Ovary (tissue), 3 donors: ENCODE measurements at regions not wholly inside any gene's neighbourhood (a gene's known extent, or its start where the extent isn't known, plus 50 kb on each side); places are given as distances from the start of the nearest gene placed in this dataset.

Source experiments
- CTCF ChIP-seq, 3 donors: fragments of 450-650 bp in 2 of 3; fragments of 200-600 bp in 1 of 3; IDR thresholded peaks; one replicate each; pipeline versions ENCODE4 v1.5.1 to v1.8.0; 2016 to 2022; ENCODE audit warnings: antibody characterized with exemption in 3 of 3, mild to moderate bottlenecking in 1 of 3
- EP300 ChIP-seq: sonication (generic); formaldehyde crosslinking; IDR thresholded peaks from one replicate; pipeline ENCODE4 v1.6.1; 2017; ENCODE audit warnings: antibody characterized with exemption
- POLR2A ChIP-seq: fragments of 450-650 bp; IDR thresholded peaks from one replicate; pipeline ENCODE4 v1.6.1; 2017; ENCODE audit warnings: antibody characterized with exemption, mild to moderate bottlenecking, moderate library complexity
- donor health status: DM: no; HTN: no; CAD: no.

GRCh38 chr4:130025701-130026100 is 929.7 kb downstream of the C4orf33 start:
- TF ChIP-seq CTCF (IDR thresholded peaks at IDR 0.05): no peak
- TF ChIP-seq POLR2A: no peak
- TF ChIP-seq EP300: no peak
